Middle frontal gyrus (tissue), 1 donor: ENCODE measurements at regions not wholly inside any gene's neighbourhood (a gene's known extent, or its start where the extent isn't known, plus 50 kb on each side); places are given as distances from the start of the nearest gene placed in this dataset.

Experiments used
- DNase-seq: peaks from one replicate; pipeline ENCODE4 v3.0.0-alpha.2; 2015; ENCODE audit warnings: low spot score; ENCODE audit errors: extremely low spot score

- no peak for DNase-seq
These were observed 261.3 kb upstream of the MOCS1 start for GRCh38 chr6:40195428-40196134.

GRCh38 chr6:40194447-40195170 lies 260.3 kb upstream of the MOCS1 start:
- DNase-seq = no peak

GRCh38 chr6:40192516-40192915 lies 258.3 kb upstream of the MOCS1 start:
- no peak for DNase-seq

GRCh38 chr6:40188931-40189330 lies 254.7 kb upstream of the MOCS1 start:
- no peak for DNase-seq

- no peak for DNase-seq
These were observed 253.4 kb upstream of the MOCS1 start for GRCh38 chr6:40187535-40188144.

GRCh38 chr6:40185486-40185885 lies 251.2 kb upstream of the MOCS1 start:
- DNase-seq = no peak

- no peak for DNase-seq
These were observed 249.6 kb upstream of the MOCS1 start for GRCh38 chr6:40183902-40184301.

- no peak for DNase-seq
These were observed 247.1 kb upstream of the MOCS1 start for GRCh38 chr6:40181367-40181766.

- DNase-seq = no peak
These were observed 246.0 kb upstream of the MOCS1 start for GRCh38 chr6:40180271-40180670.

- DNase-seq = no peak
These were observed 245.2 kb upstream of the MOCS1 start for GRCh38 chr6:40179496-40179895.

- DNase-seq = no peak
These were observed 243.3 kb upstream of the MOCS1 start for GRCh38 chr6:40177598-40177997.

- peak; percentile 24 for DNase-seq
These were observed 241.9 kb upstream of the MOCS1 start for GRCh38 chr6:40176152-40176551.

GRCh38 chr6:40172272-40172671 lies 238.0 kb upstream of the MOCS1 start:
- no peak for DNase-seq

GRCh38 chr6:40171343-40171742 lies 237.1 kb upstream of the MOCS1 start:
- no peak for DNase-seq

- no peak for DNase-seq
These were observed 236.6 kb upstream of the MOCS1 start for GRCh38 chr6:40170856-40171255.

GRCh38 chr6:40169878-40170277 lies 235.6 kb upstream of the MOCS1 start:
- no peak for DNase-seq

GRCh38 chr6:40166963-40167362 lies 232.7 kb upstream of the MOCS1 start:
- no peak for DNase-seq

GRCh38 chr6:40165036-40165709 lies 230.9 kb upstream of the MOCS1 start:
- no peak for DNase-seq

GRCh38 chr6:40164345-40164755 lies 230.1 kb upstream of the MOCS1 start:
- DNase-seq = peak; percentile 56

GRCh38 chr6:40163924-40164323 lies 229.7 kb upstream of the MOCS1 start:
- no peak for DNase-seq

GRCh38 chr6:40162074-40162473 lies 227.8 kb upstream of the MOCS1 start:
- DNase-seq = no peak

GRCh38 chr6:40160826-40161225 lies 226.6 kb upstream of the MOCS1 start:
- DNase-seq = no peak
